K562 (cell line): ENCODE measurements at regions not wholly inside any gene's neighbourhood (a gene's known extent, or its start where the extent isn't known, plus 50 kb on each side); places are given as distances from the start of the nearest gene placed in this dataset.

Source experiments
- ATAC-seq: fragments of 200-7000 bp; cut with Tn5 transposase; 3 replicates; pipeline ENCODE4 v1.9.1; 2020; ENCODE audit warnings: moderate library complexity
- BruUV-seq: library from RNA; stranded (reverse); fragments of 400-500 nt; replicated peaks from 2 replicates; lab custom pipeline; 2021; lab: Mats Ljungman, UMichigan
- CTCF ChIA-PET: fragments of 300-600 bp; formaldehyde crosslinking; extraction: SDS; loops from one replicate; lab custom pipeline; 2021; ENCODE audit warnings: low intra/inter-chr PET ratio; lab: Yijun Ruan, JAX
- POLR2A ChIA-PET: fragments of 300-600, 350-650 bp; sonication (Branson Sonifier 250); formaldehyde crosslinking; extraction: SDS; loops from one replicate; lab custom pipeline; 2021; ENCODE audit warnings: antibody characterized with exemption, inconsistent platforms; lab: Yijun Ruan, JAX
- DNase-seq, 4 experiments: peaks; one replicate each; pipeline versions ENCODE4 v3.0.0 to v3.0.0-alpha.2; 2011 to 2018; ENCODE audit warnings: low spot score in 3 of 4, mixed read lengths in 3 of 4; ENCODE audit errors: extremely low read depth in 1 of 4
- FAIRE-seq: peaks from 2 replicates; lab custom pipeline; 2011; peaks lifted over from hg19 to GRCh38; lab: Jason Lieb, UNC
- H2AFZ ChIP-seq: 2 replicates; pipeline ENCODE4 v1.6.0; 2011; ENCODE audit warnings: low read depth, low read length, control low read depth, inconsistent platforms
- H3K27ac ChIP-seq: fragments of 200-600 bp; 3 replicates; pipeline ENCODE4 v1.8.0; 2011; ENCODE audit warnings: low read depth, mild to moderate bottlenecking, control low read depth, inconsistent platforms, low read length, moderate library complexity, mixed read lengths; ENCODE audit errors: extremely low read depth
- H3K27me3 ChIP-seq, 2 experiments: fragments of 300-600 bp in 1 of 2; 2 replicates in 1 of 2; 3 replicates in 1 of 2; pipeline versions ENCODE4 v1.6.0 to v1.8.0; 2011; ENCODE audit warnings: inconsistent platforms in 2 of 2, low read length in 2 of 2, mild to moderate bottlenecking in 1 of 2, mixed read lengths in 1 of 2, moderate library complexity in 1 of 2; ENCODE audit not compliant: control insufficient read depth in 2 of 2, insufficient read depth in 2 of 2
- H3K36me3 ChIP-seq: fragments of 300-600 bp; 3 replicates; pipeline ENCODE4 v1.8.0; 2011; ENCODE audit warnings: mild to moderate bottlenecking, low read length, inconsistent platforms; ENCODE audit not compliant: control insufficient read depth, insufficient read depth
- H3K4me1 ChIP-seq, 2 experiments: fragments of 200-600 bp in 1 of 2; replicated peaks in 1 of 2; 2 replicates in 1 of 2; 3 replicates in 1 of 2; pipeline versions ENCODE4 v1.5.1 to v1.8.0; 2011; ENCODE audit warnings: inconsistent platforms in 2 of 2, low read length in 2 of 2, mild to moderate bottlenecking in 1 of 2, mixed read lengths in 1 of 2, moderate library complexity in 1 of 2; ENCODE audit not compliant: control insufficient read depth in 2 of 2, insufficient read depth in 2 of 2
- H3K4me2 ChIP-seq: 2 replicates; pipeline ENCODE4 v1.6.1; 2011; ENCODE audit warnings: low read length, control low read depth, inconsistent platforms, mixed read lengths; ENCODE audit not compliant: insufficient read depth
- H3K4me3 ChIP-seq: fragments of 200-600 bp; sonication (generic), shearing (Covaris generic); 2 replicates; pipeline ENCODE4 v1.5.1; 2016; ENCODE audit warnings: control low read depth, inconsistent platforms
- H3K79me2 ChIP-seq: fragments of 200-600 bp; 3 replicates; pipeline ENCODE4 v1.8.0; 2011; ENCODE audit warnings: low read length, inconsistent platforms; ENCODE audit not compliant: control insufficient read depth, insufficient read depth
- H3K9ac ChIP-seq, 2 experiments: 2 replicates each; pipeline versions ENCODE4 v1.6.0 to v1.6.1; 2011; ENCODE audit warnings: low read depth in 2 of 2, low read length in 2 of 2, control low read depth in 1 of 2, inconsistent platforms in 1 of 2, mild to moderate bottlenecking in 1 of 2, mixed read lengths in 1 of 2; ENCODE audit not compliant: insufficient read depth in 1 of 2
- H3K9me1 ChIP-seq: one replicate; pipeline ENCODE4 v1.6.0; 2011; ENCODE audit warnings: inconsistent platforms, mild to moderate bottlenecking, low read length, moderate library complexity; ENCODE audit not compliant: control insufficient read depth, insufficient read depth
- H3K9me3 ChIP-seq: replicated peaks from 2 replicates; pipeline ENCODE4 v1.5.1; 2011; ENCODE audit warnings: low read depth, low read length, inconsistent platforms; ENCODE audit not compliant: control insufficient read depth, insufficient read depth
- H4K20me1 ChIP-seq: replicated peaks from 2 replicates; pipeline ENCODE4 v1.6.1; 2011; ENCODE audit warnings: low read length, inconsistent platforms, mixed read lengths; ENCODE audit not compliant: control insufficient read depth, insufficient read depth
- ARHGAP35 ChIP-seq: fragments of 450-650 bp; IDR thresholded peaks from 2 replicates; pipeline ENCODE4 v1.6.1; 2018; ENCODE audit not compliant: partially characterized antibody
- CHD4 ChIP-seq: fragments of 200-600 bp; sonication (generic); IDR thresholded peaks from 3 replicates; pipeline ENCODE4 v1.6.1; 2012; ENCODE audit warnings: low read depth, mild to moderate bottlenecking, mixed read lengths, low read length, inconsistent platforms; ENCODE audit not compliant: insufficient read depth, insufficient replicate concordance, poor library complexity, severe bottlenecking
- CHD7 ChIP-seq: fragments of 200-600 bp; sonication (generic); IDR thresholded peaks from one replicate; pipeline ENCODE4 v1.6.1; 2012; ENCODE audit warnings: mild to moderate bottlenecking, low read depth, low read length, inconsistent platforms
- CREB1 ChIP-seq, 2 experiments: sonication (generic) in 1 of 2; formaldehyde crosslinking in 1 of 2; IDR thresholded peaks; 2 replicates each; pipeline versions ENCODE4 v1.6.1 to v1.8.0; 2012 to 2022; ENCODE audit warnings: inconsistent platforms in 1 of 2, mild to moderate bottlenecking in 1 of 2, missing genetic modification reagents in 1 of 2, moderate library complexity in 1 of 2
- MTF1 ChIP-seq: fragments of 250-450 bp; sonication (Bioruptor Pico); IDR thresholded peaks from 2 replicates; pipeline ENCODE4 v1.9.0; 2021; ENCODE audit warnings: moderate library complexity, mild to moderate bottlenecking, inconsistent platforms, borderline replicate concordance
- NCOA6 ChIP-seq: fragments of 450-650 bp; IDR thresholded peaks from 2 replicates; pipeline ENCODE4 v1.6.1; 2017; ENCODE audit warnings: mild to moderate bottlenecking
- ZNF512 ChIP-seq: IDR thresholded peaks from 2 replicates; pipeline ENCODE4 v1.6.1; 2016; ENCODE audit warnings: missing genetic modification characterization, missing compliant biosample characterization
- WGBS: fragments of 100-300 bp; shearing (Covaris generic); methylation state at CpG from one replicate; pipeline ENCODE4 v1.1.6; 2016; ENCODE audit warnings: low coverage, mixed read lengths; ENCODE audit not compliant: insufficient coverage; ENCODE audit errors: missing lambda C conversion rate; 5-methylcytosine and 5-hydroxymethylcytosine counted together
- in situ Hi-C: fragments of 300-500 bp; cut with MboI; formaldehyde crosslinking; loops from 4 replicates; pipeline ENCODE4 v1.15.0; 2018; ENCODE audit warnings: inconsistent platforms, mixed read lengths
- intact Hi-C: fragments of 100-400 bp; cut with micrococcal nuclease; formaldehyde crosslinking; loops from 2 replicates; pipeline ENCODE4 v1.14.2; 2022

GRCh38 chr4:3643518-3644433, 111.6 kb upstream of the LRPAP1 start:
- H3K4me3 ChIP-seq = no peak overlapping the region
- no peak for DNase-seq
- in situ Hi-C loops = no loop called here
- no peak overlapping the region for H2AFZ ChIP-seq
- no peak for ATAC-seq
- H3K9me3 ChIP-seq = no peaks in the 10 kb centered on the region
- WGBS = 1% methylated on average over 26 of the region's 26 CpGs
- H3K79me2 ChIP-seq = no peaks in the 10 kb centered on the region
- peaks cover 0 to 10% of the 10 kb centered on the region in 2 experiments; a peak in 2 of 5 replicates for H3K4me1 ChIP-seq
- no peak overlapping the region for H3K27ac ChIP-seq
- ChIA-PET CTCF (no interaction called here), POLR2A (interaction anchor here (0.6 to 0.7 kb wide), 2 partner anchors 15 to 1040 kb away, joined by 4 to 6 read pairs; no protein-coding TSS in a partner anchor)
- H3K36me3 ChIP-seq = no peaks in the 10 kb centered on the region
- no peak for FAIRE-seq
- H3K9ac ChIP-seq = no peak overlapping the region
- intact Hi-C loops = no loop called here
- peaks cover 11% of the 10 kb centered on the region; the same call in 1 of the 2 replicates for H4K20me1 ChIP-seq
- no TSS peak for BruUV-seq
- H3K9me1 ChIP-seq = no peaks in the 10 kb centered on the region
- no peak overlapping the region for H3K4me2 ChIP-seq
- H3K27me3 ChIP-seq = peaks cover 29 to 95% of the 10 kb centered on the region in 2 experiments
- TF ChIP-seq CHD7 = no peak
- no peak for TF ChIP-seq MTF1 (CRISPR knock-in tag)
- TF ChIP-seq NCOA6 = no peak
- TF ChIP-seq CHD4 = no peak
- TF ChIP-seq CREB1 (IDR thresholded peaks at IDR 0.05) = no peak
- no peak for TF ChIP-seq CREB1 (CRISPR knock-in tag; IDR thresholded peaks at IDR 0.05)
- no peak for TF ChIP-seq ARHGAP35
- no peak for TF ChIP-seq ZNF512
